T-helper 17 cell (primary cell): ENCODE measurements at regions not wholly inside any gene's neighbourhood (a gene's known extent, or its start where the extent isn't known, plus 50 kb on each side); places are given as distances from the start of the nearest gene placed in this dataset.
A peak's percentile ranks its signal among the peaks of the same experiment; 100 is the strongest.

Experiments
- ATAC-seq: fragments of 150-1000 bp; cut with Tn5 transposase; 2 replicates; pipeline ENCODE4 v1.10.0; 2021; ENCODE audit warnings: mild to moderate bottlenecking, moderate library complexity
- DNase-seq, 3 donors: peaks; one replicate each; pipeline versions ENCODE4 v3.0.0 to v3.0.0-alpha.2; 2020 to 2021
- H3K9me3 ChIP-seq: one replicate; pipeline ENCODE4 v1.7.0; 2013; ENCODE audit warnings: low read length, mild to moderate bottlenecking; ENCODE audit not compliant: control insufficient read depth, poor library complexity, severe bottlenecking
- H3K27ac Mint-ChIP-seq: one replicate; pipeline ENCODE4 v1.8.0; 2022; ENCODE audit warnings: mild to moderate bottlenecking, moderate library complexity, mixed read lengths
- H3K27me3 Mint-ChIP-seq: one replicate; pipeline ENCODE4 v1.8.0; 2022; ENCODE audit warnings: mixed read lengths
- H3K36me3 Mint-ChIP-seq: one replicate; pipeline ENCODE4 v1.8.0; 2022; ENCODE audit warnings: low read depth, mixed read lengths
- H3K4me1 Mint-ChIP-seq: one replicate; pipeline ENCODE4 v1.8.0; 2022; ENCODE audit warnings: mild to moderate bottlenecking, mixed read lengths
- H3K4me3 Mint-ChIP-seq: one replicate; pipeline ENCODE4 v1.8.0; 2022; ENCODE audit warnings: mild to moderate bottlenecking, moderate library complexity, mixed read lengths

- ATAC-seq (no peak), DNase-seq (no peak)
- peaks cover 3% of the 10 kb centered on the region for H3K36me3 Mint-ChIP-seq
- no peak overlapping the region for H3K27ac Mint-ChIP-seq
- H3K27me3 Mint-ChIP-seq = peaks cover 28% of the 10 kb centered on the region
- no peaks in the 10 kb centered on the region for H3K9me3 ChIP-seq
- no peak overlapping the region for H3K4me3 Mint-ChIP-seq
- H3K4me1 Mint-ChIP-seq = peaks cover 2% of the 10 kb centered on the region
Measured at GRCh38 chr9:6098431-6098830, 83.0 kb upstream of the RANBP6 start.

- ATAC-seq = no peak
- Mint-ChIP-seq H3K27me3 (peaks cover 33% of the 10 kb centered on the region), H3K27ac (no peak overlapping the region), H3K4me1 (peaks cover 2% of the 10 kb centered on the region), H3K36me3 (peaks cover 3% of the 10 kb centered on the region), H3K4me3 (no peak overlapping the region)
- H3K9me3 ChIP-seq = no peaks in the 10 kb centered on the region
- DNase-seq = no peak
Measured at GRCh38 chr9:6096821-6097220, 81.4 kb upstream of the RANBP6 start.

DNA sequence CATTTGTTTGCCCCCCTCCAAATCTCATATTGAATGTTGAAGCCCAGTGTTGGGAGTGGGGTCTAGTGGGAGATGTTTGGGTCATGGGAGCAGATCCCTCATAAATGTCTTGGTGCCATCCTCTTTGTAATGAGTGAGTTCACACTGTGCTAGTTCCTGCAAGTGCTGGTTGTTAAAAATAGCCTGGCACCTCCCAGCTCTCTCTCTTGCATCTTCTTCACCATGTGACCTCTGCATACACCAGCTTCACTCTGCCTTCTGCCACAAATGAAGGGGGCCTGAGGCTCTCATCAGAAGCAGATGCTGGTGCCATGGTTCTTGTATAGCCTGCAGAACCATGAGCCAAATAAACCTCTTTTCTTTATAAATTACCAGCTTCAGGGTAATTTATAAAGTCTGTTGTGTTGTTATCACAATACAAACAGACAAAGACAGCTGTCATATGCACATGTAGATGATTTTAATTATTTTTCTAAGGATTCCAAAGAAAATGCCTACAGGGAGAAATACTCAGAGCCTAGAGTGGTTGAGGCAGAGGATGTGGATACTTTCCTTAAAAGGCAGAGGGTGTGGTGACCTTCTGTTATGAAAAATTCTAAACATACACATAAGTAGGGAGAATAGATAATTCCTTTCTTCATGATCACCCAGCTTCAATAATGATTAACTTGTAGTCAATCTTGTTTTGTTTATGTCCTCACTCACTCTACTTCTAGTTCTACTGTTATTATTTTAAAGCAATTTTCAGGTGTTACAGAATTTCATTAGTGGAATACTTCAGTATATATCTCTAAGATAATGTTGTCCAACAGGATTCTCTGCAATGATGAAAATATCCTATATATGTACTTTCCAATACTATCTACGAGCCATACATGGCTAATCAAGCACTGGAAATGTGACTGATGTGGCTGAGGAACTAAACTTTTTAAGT, 75.1 kb upstream of the RANBP6 start:
- H3K9me3 ChIP-seq = no peaks in the 10 kb centered on the region
- no peaks in the 10 kb centered on the region for H3K4me1 Mint-ChIP-seq
- no peaks in the 10 kb centered on the region for H3K36me3 Mint-ChIP-seq
- ATAC-seq (no peak), DNase-seq (no peak)
- H3K27ac Mint-ChIP-seq = peak overlapping the region; percentile 4
- peaks cover 7% of the 10 kb centered on the region for H3K27me3 Mint-ChIP-seq
- H3K4me3 Mint-ChIP-seq = no peak overlapping the region

DNA sequence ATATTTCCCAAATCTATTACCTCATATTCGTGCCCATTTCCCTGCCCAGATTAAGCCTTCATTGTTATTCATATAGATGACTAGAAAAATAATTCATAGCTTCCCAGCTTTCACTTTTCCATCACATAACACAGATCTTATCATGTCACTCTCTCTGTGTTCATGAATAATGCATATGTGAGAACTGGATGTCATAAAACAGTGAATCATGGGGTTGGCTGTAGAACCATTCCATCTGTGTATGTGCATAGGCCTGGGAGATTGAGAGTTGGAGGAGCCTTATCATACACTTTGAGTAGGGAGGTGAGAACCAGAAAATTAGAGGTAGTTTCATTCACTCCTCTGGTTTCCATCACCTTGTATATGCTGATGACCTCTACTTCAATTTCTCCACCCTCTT, 73.9 kb upstream of the RANBP6 start:
- no peak for DNase-seq
- no peak for ATAC-seq
- H3K4me3 Mint-ChIP-seq = no peak overlapping the region
- peaks cover 6% of the 10 kb centered on the region for H3K27me3 Mint-ChIP-seq
- no peak overlapping the region for H3K27ac Mint-ChIP-seq
- no peaks in the 10 kb centered on the region for H3K36me3 Mint-ChIP-seq
- H3K9me3 ChIP-seq = no peaks in the 10 kb centered on the region
- H3K4me1 Mint-ChIP-seq = no peaks in the 10 kb centered on the region

DNA sequence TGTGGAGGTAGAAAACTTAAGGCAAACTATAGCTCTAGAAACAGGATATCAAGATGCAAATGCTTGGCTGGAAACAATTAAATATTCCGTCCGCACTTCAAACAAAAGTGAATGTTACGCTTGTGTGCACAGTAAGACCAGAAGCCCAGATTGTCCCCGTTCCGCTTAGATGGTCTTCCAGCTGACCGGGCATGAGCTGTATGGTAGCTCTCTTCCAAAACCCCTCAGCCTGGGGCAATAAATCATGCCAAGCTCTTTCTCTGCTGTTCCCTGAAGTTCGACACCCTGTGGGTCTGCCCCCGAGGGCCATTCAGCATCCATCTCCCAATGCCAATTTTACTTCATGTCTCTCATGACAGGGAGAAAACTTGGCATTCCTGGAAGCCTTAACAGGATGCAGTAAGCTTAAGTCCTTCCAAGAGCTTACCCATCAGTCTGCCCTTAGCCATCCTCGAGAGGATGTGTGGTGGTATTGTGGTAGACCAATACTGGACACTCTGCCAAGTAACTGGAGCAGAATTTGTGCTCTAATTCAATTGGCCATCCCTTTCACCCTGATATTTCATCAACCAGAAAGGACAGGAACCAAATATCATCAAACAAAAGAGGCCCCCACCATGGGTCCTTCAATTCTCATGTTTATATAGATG, 70.7 kb upstream of the RANBP6 start:
- no peaks in the 10 kb centered on the region for H3K9me3 ChIP-seq
- Mint-ChIP-seq H3K4me3 (no peak overlapping the region), H3K27me3 (no peaks in the 10 kb centered on the region), H3K27ac (no peak overlapping the region), H3K36me3 (no peaks in the 10 kb centered on the region), H3K4me1 (no peaks in the 10 kb centered on the region)
- no peak for DNase-seq
- ATAC-seq = no peak

GRCh38 chr9:6080154-6080716, 64.8 kb upstream of the RANBP6 start:
- peak overlapping the region; percentile 96 for H3K4me3 Mint-ChIP-seq
- H3K36me3 Mint-ChIP-seq = peaks cover 10% of the 10 kb centered on the region
- no peaks in the 10 kb centered on the region for H3K9me3 ChIP-seq
- H3K27ac Mint-ChIP-seq = peak overlapping the region; percentile 90
- H3K27me3 Mint-ChIP-seq = peaks cover 17% of the 10 kb centered on the region
- ATAC-seq (peak; percentile 88), DNase-seq (peak; percentile 22 to 52 (median 30))
- H3K4me1 Mint-ChIP-seq = peaks cover 11% of the 10 kb centered on the region

DNA sequence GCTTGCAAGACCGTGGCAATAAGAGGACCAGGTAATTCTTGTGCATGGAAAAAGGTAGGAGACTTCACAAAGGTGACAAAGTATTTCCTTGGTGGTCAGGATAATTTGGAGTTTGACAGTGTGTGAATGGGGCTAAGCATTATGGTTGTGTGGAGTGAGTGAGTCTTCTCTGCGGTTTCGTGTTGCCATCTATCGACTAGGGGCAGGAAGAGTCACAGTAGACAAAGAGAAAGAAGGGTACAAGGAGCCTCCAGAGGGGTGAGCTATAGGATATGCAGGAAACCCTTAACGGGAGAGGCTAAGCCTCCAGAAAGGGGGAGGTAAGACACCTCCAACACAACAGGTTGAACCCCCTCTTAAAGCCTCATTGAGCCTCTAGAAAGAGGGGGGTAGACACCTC, 64.0 kb upstream of the RANBP6 start:
- Mint-ChIP-seq H3K4me3 (peak overlapping the region; percentile 96), H3K27ac (peak overlapping the region; percentile 42), H3K36me3 (peaks cover 12% of the 10 kb centered on the region), H3K27me3 (peaks cover 17% of the 10 kb centered on the region), H3K4me1 (peaks cover 11% of the 10 kb centered on the region)
- DNase-seq = no peak
- no peak for ATAC-seq
- H3K9me3 ChIP-seq = no peaks in the 10 kb centered on the region

GRCh38 chr9:6078382-6079105, 63.1 kb upstream of the RANBP6 start:
- H3K9me3 ChIP-seq = no peaks in the 10 kb centered on the region
- ATAC-seq (no peak), DNase-seq (no peak)
- peaks cover 12% of the 10 kb centered on the region for H3K36me3 Mint-ChIP-seq
- no peak overlapping the region for H3K4me3 Mint-ChIP-seq
- H3K27ac Mint-ChIP-seq = no peak overlapping the region
- peaks cover 11% of the 10 kb centered on the region for H3K4me1 Mint-ChIP-seq
- peaks cover 17% of the 10 kb centered on the region for H3K27me3 Mint-ChIP-seq

GRCh38 chr9:6076851-6077250, 61.4 kb upstream of the RANBP6 start:
- Mint-ChIP-seq H3K4me1 (peaks cover 11% of the 10 kb centered on the region), H3K4me3 (no peak overlapping the region), H3K27ac (no peak overlapping the region), H3K27me3 (peaks cover 17% of the 10 kb centered on the region), H3K36me3 (peaks cover 14% of the 10 kb centered on the region)
- no peaks in the 10 kb centered on the region for H3K9me3 ChIP-seq
- DNase-seq (no peak), ATAC-seq (no peak)

DNA sequence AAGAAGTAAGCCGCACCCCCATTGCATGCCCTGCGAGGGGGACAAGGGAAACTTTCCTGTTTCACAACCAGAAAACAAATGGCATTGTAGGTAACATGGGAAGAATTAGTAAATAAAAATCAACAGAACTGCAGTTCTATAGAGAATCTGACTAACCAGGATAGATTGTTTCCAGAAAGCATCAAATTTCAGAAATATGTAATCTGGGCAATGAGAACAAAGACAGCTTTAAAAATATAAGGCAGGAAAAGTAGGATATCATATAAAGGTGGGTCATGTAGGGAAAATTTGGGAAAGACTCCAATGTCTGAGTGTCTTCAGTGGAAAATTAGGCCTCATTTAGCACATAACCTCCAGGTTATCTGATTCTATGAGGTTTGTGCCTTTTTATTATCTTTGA, 58.3 kb upstream of the RANBP6 start:
- DNase-seq (no peak), ATAC-seq (no peak)
- no peak overlapping the region for H3K4me3 Mint-ChIP-seq
- no peaks in the 10 kb centered on the region for H3K9me3 ChIP-seq
- no peak overlapping the region for H3K27ac Mint-ChIP-seq
- H3K4me1 Mint-ChIP-seq = peaks cover 15% of the 10 kb centered on the region
- H3K27me3 Mint-ChIP-seq = peaks cover 6% of the 10 kb centered on the region
- peaks cover 10% of the 10 kb centered on the region for H3K36me3 Mint-ChIP-seq

GRCh38 chr9:6072865-6073264, 57.4 kb upstream of the RANBP6 start:
- Mint-ChIP-seq H3K27me3 (no peaks in the 10 kb centered on the region), H3K27ac (no peak overlapping the region), H3K36me3 (peaks cover 8% of the 10 kb centered on the region), H3K4me3 (no peak overlapping the region), H3K4me1 (peaks cover 14% of the 10 kb centered on the region)
- no peaks in the 10 kb centered on the region for H3K9me3 ChIP-seq
- no peak for DNase-seq
- ATAC-seq = no peak

DNA sequence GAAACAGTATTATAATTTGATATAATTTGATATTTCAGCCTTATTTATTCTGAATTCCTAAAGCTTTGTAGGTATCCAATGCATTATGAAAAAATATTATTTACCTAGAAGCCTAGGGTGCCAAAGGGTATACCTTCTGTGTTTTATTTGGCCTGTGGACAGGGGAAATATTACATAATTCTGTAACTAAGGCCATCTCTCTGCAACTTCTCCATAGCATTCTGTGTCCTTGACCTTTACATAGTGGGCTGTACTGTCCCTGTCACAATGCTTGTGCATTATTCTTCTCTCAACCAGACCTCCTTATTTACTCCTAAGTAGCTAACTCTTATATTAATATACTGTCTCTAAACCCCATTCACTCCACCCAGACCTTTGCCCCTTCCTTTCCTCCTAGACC, 57.0 kb upstream of the RANBP6 start:
- peaks cover 14% of the 10 kb centered on the region for H3K4me1 Mint-ChIP-seq
- no peaks in the 10 kb centered on the region for H3K27me3 Mint-ChIP-seq
- no peak overlapping the region for H3K27ac Mint-ChIP-seq
- DNase-seq = no peak
- no peaks in the 10 kb centered on the region for H3K9me3 ChIP-seq
- H3K4me3 Mint-ChIP-seq = no peak overlapping the region
- ATAC-seq = no peak
- peaks cover 8% of the 10 kb centered on the region for H3K36me3 Mint-ChIP-seq

- Mint-ChIP-seq H3K4me3 (peak overlapping the region; percentile 79), H3K27ac (peak overlapping the region; percentile 89), H3K27me3 (no peaks in the 10 kb centered on the region), H3K36me3 (peaks cover 4% of the 10 kb centered on the region), H3K4me1 (peaks cover 14% of the 10 kb centered on the region)
- H3K9me3 ChIP-seq = no peaks in the 10 kb centered on the region
- DNase-seq = no peak
- peak; percentile 97 for ATAC-seq
Measured at GRCh38 chr9:6068983-6069382, 53.6 kb upstream of the RANBP6 start.
